ENCODE measurements at regions not wholly inside any gene's neighbourhood (a gene's known extent, or its start where the extent isn't known, plus 50 kb on each side); places are given as distances from the start of the nearest gene placed in this dataset.
A peak's percentile ranks its signal among the peaks of the same experiment; 100 is the strongest.

GRCh38 chr11:115716601-115717529 lies 212.7 kb upstream of the CADM1 start:
- peak overlapping the region; percentile 15 to 22 for H3K4me3 ChIP-seq (ENCODE audit: low read length in 2 of 2)
- H3K9me3 ChIP-seq (ENCODE audit: control insufficient read depth in 2 of 2, low read length in 2 of 2), result no peaks in the 10 kb centered on the region
- no peaks in the 10 kb centered on the region for H3K36me3 ChIP-seq (ENCODE audit: control insufficient read depth in 2 of 2, insufficient read depth in 2 of 2, low read length in 2 of 2)
- peaks cover 2% of the 10 kb centered on the region for H3K4me1 ChIP-seq (ENCODE audit: control insufficient read depth, insufficient read depth, low read length)
- H3K9ac ChIP-seq (ENCODE audit: low read length in 2 of 2), result no peak overlapping the region
- H3K27ac ChIP-seq (ENCODE audit: low read length), result no peak overlapping the region
- no peaks in the 10 kb centered on the region for H3K27me3 ChIP-seq (ENCODE audit: control insufficient read depth in 1 of 2, insufficient read depth in 2 of 2, low read length in 2 of 2)

GRCh38 chr11:115716080-115716479 lies 211.9 kb upstream of the CADM1 start:
- peaks cover 2% of the 10 kb centered on the region for H3K4me1 ChIP-seq (ENCODE audit: control insufficient read depth, insufficient read depth, low read length)
- no peaks in the 10 kb centered on the region for H3K27me3 ChIP-seq (ENCODE audit: control insufficient read depth in 1 of 2, insufficient read depth in 2 of 2, low read length in 2 of 2)
- H3K36me3 ChIP-seq (ENCODE audit: control insufficient read depth in 2 of 2, insufficient read depth in 2 of 2, low read length in 2 of 2), result no peaks in the 10 kb centered on the region
- H3K27ac ChIP-seq (ENCODE audit: low read length), result no peak overlapping the region
- no peak overlapping the region for H3K4me3 ChIP-seq (ENCODE audit: low read length in 2 of 2)
- H3K9ac ChIP-seq (ENCODE audit: low read length in 2 of 2), result no peak overlapping the region
- H3K9me3 ChIP-seq (ENCODE audit: control insufficient read depth in 2 of 2, low read length in 2 of 2), result no peaks in the 10 kb centered on the region

GRCh38 chr11:115715251-115715770 lies 211.1 kb upstream of the CADM1 start:
- no peaks in the 10 kb centered on the region for H3K9me3 ChIP-seq (ENCODE audit: control insufficient read depth in 2 of 2, low read length in 2 of 2)
- no peak overlapping the region for H3K9ac ChIP-seq (ENCODE audit: low read length in 2 of 2)

GRCh38 chr11:115712296-115712695 lies 208.1 kb upstream of the CADM1 start:
- Histone ChIP-seq H3K4me1 (ENCODE audit: control insufficient read depth, insufficient read depth, low read length) (peaks cover 4% of the 10 kb centered on the region), H3K27ac (ENCODE audit: low read length) (no peak overlapping the region), H3K9me3 (ENCODE audit: control insufficient read depth in 2 of 2, low read length in 2 of 2) (no peaks in the 10 kb centered on the region), H3K36me3 (ENCODE audit: control insufficient read depth in 2 of 2, insufficient read depth in 2 of 2, low read length in 2 of 2) (no peaks in the 10 kb centered on the region), H3K27me3 (ENCODE audit: control insufficient read depth in 1 of 2, insufficient read depth in 2 of 2, low read length in 2 of 2) (peaks cover 0 to 2% of the 10 kb centered on the region in 2 donors), H3K9ac (ENCODE audit: low read length in 2 of 2) (no peak overlapping the region), H3K4me3 (ENCODE audit: low read length in 2 of 2) (no peak overlapping the region)

More at GRCh38 chr11:115715251-115715770, 211.1 kb upstream of the CADM1 start:
- H3K4me1 ChIP-seq (ENCODE audit: control insufficient read depth, insufficient read depth, low read length), result peaks cover 2% of the 10 kb centered on the region
- peaks cover 0 to 2% of the 10 kb centered on the region in 2 donors for H3K27me3 ChIP-seq (ENCODE audit: control insufficient read depth in 1 of 2, insufficient read depth in 2 of 2, low read length in 2 of 2)
- H3K4me3 ChIP-seq (ENCODE audit: low read length in 2 of 2), result no peak overlapping the region
- H3K36me3 ChIP-seq (ENCODE audit: control insufficient read depth in 2 of 2, insufficient read depth in 2 of 2, low read length in 2 of 2), result no peaks in the 10 kb centered on the region
- H3K27ac ChIP-seq (ENCODE audit: low read length), result no peak overlapping the region

GRCh38 chr11:115710980-115711379 lies 206.8 kb upstream of the CADM1 start:
- Histone ChIP-seq H3K4me3 (ENCODE audit: low read length in 2 of 2) (no peak overlapping the region), H3K9me3 (ENCODE audit: control insufficient read depth in 2 of 2, low read length in 2 of 2) (no peaks in the 10 kb centered on the region), H3K27ac (ENCODE audit: low read length) (no peak overlapping the region), H3K36me3 (ENCODE audit: control insufficient read depth in 2 of 2, insufficient read depth in 2 of 2, low read length in 2 of 2) (no peaks in the 10 kb centered on the region), H3K4me1 (ENCODE audit: control insufficient read depth, insufficient read depth, low read length) (peaks cover 3% of the 10 kb centered on the region), H3K9ac (ENCODE audit: low read length in 2 of 2) (no peak overlapping the region), H3K27me3 (ENCODE audit: control insufficient read depth in 1 of 2, insufficient read depth in 2 of 2, low read length in 2 of 2) (peaks cover 0 to 2% of the 10 kb centered on the region in 2 donors)

- no peak overlapping the region for H3K27ac ChIP-seq (ENCODE audit: low read length)
- H3K9ac ChIP-seq (ENCODE audit: low read length in 2 of 2), result no peak overlapping the region
- peaks cover 3% of the 10 kb centered on the region for H3K4me1 ChIP-seq (ENCODE audit: control insufficient read depth, insufficient read depth, low read length)
- peaks cover 0 to 2% of the 10 kb centered on the region in 2 donors for H3K27me3 ChIP-seq (ENCODE audit: control insufficient read depth in 1 of 2, insufficient read depth in 2 of 2, low read length in 2 of 2)
- no peaks in the 10 kb centered on the region for H3K36me3 ChIP-seq (ENCODE audit: control insufficient read depth in 2 of 2, insufficient read depth in 2 of 2, low read length in 2 of 2)
- H3K4me3 ChIP-seq (ENCODE audit: low read length in 2 of 2), result no peak overlapping the region
- H3K9me3 ChIP-seq (ENCODE audit: control insufficient read depth in 2 of 2, low read length in 2 of 2), result no peaks in the 10 kb centered on the region
Measured at GRCh38 chr11:115710426-115710825, 206.2 kb upstream of the CADM1 start.

- H3K27me3 ChIP-seq (ENCODE audit: control insufficient read depth in 1 of 2, insufficient read depth in 2 of 2, low read length in 2 of 2), result peaks cover 0 to 2% of the 10 kb centered on the region in 2 donors
- no peak overlapping the region for H3K4me3 ChIP-seq (ENCODE audit: low read length in 2 of 2)
- no peaks in the 10 kb centered on the region for H3K9me3 ChIP-seq (ENCODE audit: control insufficient read depth in 2 of 2, low read length in 2 of 2)
- no peaks in the 10 kb centered on the region for H3K36me3 ChIP-seq (ENCODE audit: control insufficient read depth in 2 of 2, insufficient read depth in 2 of 2, low read length in 2 of 2)
- H3K4me1 ChIP-seq (ENCODE audit: control insufficient read depth, insufficient read depth, low read length), result peaks cover 3% of the 10 kb centered on the region
- no peak overlapping the region for H3K27ac ChIP-seq (ENCODE audit: low read length)
- no peak overlapping the region for H3K9ac ChIP-seq (ENCODE audit: low read length in 2 of 2)
Measured at GRCh38 chr11:115709297-115709696, 205.1 kb upstream of the CADM1 start.

GRCh38 chr11:115707180-115707905 lies 203.1 kb upstream of the CADM1 start:
- Histone ChIP-seq H3K27me3 (ENCODE audit: control insufficient read depth in 1 of 2, insufficient read depth in 2 of 2, low read length in 2 of 2) (peaks cover 0 to 2% of the 10 kb centered on the region in 2 donors), H3K9me3 (ENCODE audit: control insufficient read depth in 2 of 2, low read length in 2 of 2) (no peaks in the 10 kb centered on the region), H3K36me3 (ENCODE audit: control insufficient read depth in 2 of 2, insufficient read depth in 2 of 2, low read length in 2 of 2) (no peaks in the 10 kb centered on the region), H3K27ac (ENCODE audit: low read length) (no peak overlapping the region), H3K4me3 (ENCODE audit: low read length in 2 of 2) (no peak overlapping the region), H3K4me1 (ENCODE audit: control insufficient read depth, insufficient read depth, low read length) (peaks cover 3% of the 10 kb centered on the region), H3K9ac (ENCODE audit: low read length in 2 of 2) (no peak overlapping the region)

- H3K9me3 ChIP-seq (ENCODE audit: control insufficient read depth in 2 of 2, low read length in 2 of 2), result no peaks in the 10 kb centered on the region
Measured at GRCh38 chr11:115706626-115707135, 202.5 kb upstream of the CADM1 start.

GRCh38 chr11:115705200-115705599 lies 201.0 kb upstream of the CADM1 start:
- no peaks in the 10 kb centered on the region for H3K9me3 ChIP-seq (ENCODE audit: control insufficient read depth in 2 of 2, low read length in 2 of 2)
- H3K36me3 ChIP-seq (ENCODE audit: control insufficient read depth in 2 of 2, insufficient read depth in 2 of 2, low read length in 2 of 2), result no peaks in the 10 kb centered on the region
- no peaks in the 10 kb centered on the region for H3K27me3 ChIP-seq (ENCODE audit: control insufficient read depth in 1 of 2, insufficient read depth in 2 of 2, low read length in 2 of 2)
- no peak overlapping the region for H3K4me3 ChIP-seq (ENCODE audit: low read length in 2 of 2)
- H3K27ac ChIP-seq (ENCODE audit: low read length), result no peak overlapping the region
- H3K4me1 ChIP-seq (ENCODE audit: control insufficient read depth, insufficient read depth, low read length), result peaks cover 11% of the 10 kb centered on the region
- no peak overlapping the region for H3K9ac ChIP-seq (ENCODE audit: low read length in 2 of 2)

More at GRCh38 chr11:115706626-115707135, 202.5 kb upstream of the CADM1 start:
- Histone ChIP-seq H3K27ac (ENCODE audit: low read length) (no peak overlapping the region), H3K27me3 (ENCODE audit: control insufficient read depth in 1 of 2, insufficient read depth in 2 of 2, low read length in 2 of 2) (peaks cover 0 to 2% of the 10 kb centered on the region in 2 donors), H3K9ac (ENCODE audit: low read length in 2 of 2) (no peak overlapping the region), H3K36me3 (ENCODE audit: control insufficient read depth in 2 of 2, insufficient read depth in 2 of 2, low read length in 2 of 2) (no peaks in the 10 kb centered on the region), H3K4me1 (ENCODE audit: control insufficient read depth, insufficient read depth, low read length) (peaks cover 3% of the 10 kb centered on the region), H3K4me3 (ENCODE audit: low read length in 2 of 2) (no peak overlapping the region)

All from stomach smooth muscle (tissue), 2 donors.